ENCODE measurements at regions not wholly inside any gene's neighbourhood (a gene's known extent, or its start where the extent isn't known, plus 50 kb on each side); places are given as distances from the start of the nearest gene placed in this dataset.

DNA sequence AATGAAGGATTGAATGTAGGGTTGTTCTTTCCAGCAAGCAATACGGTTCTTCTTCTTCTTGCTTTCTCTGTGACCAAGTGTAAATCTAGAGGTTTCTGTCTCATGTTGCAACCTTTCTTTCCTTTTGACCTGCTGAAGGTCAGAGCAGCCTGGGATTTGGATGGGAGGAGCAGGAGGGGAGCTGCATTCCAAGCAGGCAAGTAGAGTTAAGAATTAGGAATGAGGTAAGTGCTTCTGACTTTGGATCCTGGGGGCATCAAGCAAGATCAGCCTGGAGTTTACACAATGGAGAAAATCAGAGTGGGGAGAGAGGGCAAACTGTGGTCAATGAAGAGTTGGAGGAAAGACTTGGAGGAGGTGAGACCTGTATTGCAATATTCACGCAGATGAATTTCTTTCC, 225.6 kb upstream of the ZBED5 start:
- POLR2A ChIA-PET, result no interaction called here
- Histone ChIP-seq H3K4me3 (ENCODE audit: low read depth, low read length) (no peak overlapping the region), H3K36me3 (ENCODE audit: control insufficient read depth, insufficient read depth, low read length) (no peaks in the 10 kb centered on the region), H3K27me3 (ENCODE audit: control insufficient read depth, insufficient read depth, low read length) (peaks cover 3% of the 10 kb centered on the region; the same call in 1 of the 2 replicates)
- DNase-seq (ENCODE audit: low read depth), result no peak
- TF ChIP-seq, protein P1, sequence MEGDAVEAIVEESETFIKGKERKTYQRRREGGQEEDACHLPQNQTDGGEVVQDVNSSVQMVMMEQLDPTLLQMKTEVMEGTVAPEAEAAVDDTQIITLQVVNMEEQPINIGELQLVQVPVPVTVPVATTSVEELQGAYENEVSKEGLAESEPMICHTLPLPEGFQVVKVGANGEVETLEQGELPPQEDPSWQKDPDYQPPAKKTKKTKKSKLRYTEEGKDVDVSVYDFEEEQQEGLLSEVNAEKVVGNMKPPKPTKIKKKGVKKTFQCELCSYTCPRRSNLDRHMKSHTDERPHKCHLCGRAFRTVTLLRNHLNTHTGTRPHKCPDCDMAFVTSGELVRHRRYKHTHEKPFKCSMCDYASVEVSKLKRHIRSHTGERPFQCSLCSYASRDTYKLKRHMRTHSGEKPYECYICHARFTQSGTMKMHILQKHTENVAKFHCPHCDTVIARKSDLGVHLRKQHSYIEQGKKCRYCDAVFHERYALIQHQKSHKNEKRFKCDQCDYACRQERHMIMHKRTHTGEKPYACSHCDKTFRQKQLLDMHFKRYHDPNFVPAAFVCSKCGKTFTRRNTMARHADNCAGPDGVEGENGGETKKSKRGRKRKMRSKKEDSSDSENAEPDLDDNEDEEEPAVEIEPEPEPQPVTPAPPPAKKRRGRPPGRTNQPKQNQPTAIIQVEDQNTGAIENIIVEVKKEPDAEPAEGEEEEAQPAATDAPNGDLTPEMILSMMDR (IDR thresholded peaks at IDR 0.05; ENCODE audit: insufficient read depth, low read depth, low read length), result no peak
- CTCF ChIA-PET, result no interaction called here

DNA sequence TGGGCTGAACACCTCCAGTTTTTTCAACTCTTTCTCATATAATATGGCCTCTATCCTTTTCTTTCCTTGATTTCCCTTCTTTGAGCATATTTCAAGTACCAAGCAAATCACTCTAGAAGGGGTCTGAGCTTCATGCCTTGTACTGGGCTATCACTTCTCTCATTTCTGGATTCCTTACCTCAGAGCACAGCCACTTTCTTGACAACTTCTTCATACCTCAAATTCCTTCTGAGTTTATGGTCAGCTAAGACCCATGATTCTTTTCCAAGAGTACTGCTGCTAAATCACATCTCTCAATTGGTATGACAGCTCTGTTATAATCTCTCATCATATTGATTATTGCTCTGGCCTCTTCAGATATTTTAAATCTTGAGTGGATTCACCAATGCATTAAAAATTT, 224.8 kb upstream of the ZBED5 start:
- H3K27me3 ChIP-seq (ENCODE audit: control insufficient read depth, insufficient read depth, low read length), result peaks cover 3% of the 10 kb centered on the region; the same call in 1 of the 2 replicates
- ChIA-PET CTCF (interaction anchor here (1.1 kb wide), 1 partner anchor 8 kb away, joined by 3 read pairs; no protein-coding TSS in a partner anchor), POLR2A (no interaction called here)

DNA sequence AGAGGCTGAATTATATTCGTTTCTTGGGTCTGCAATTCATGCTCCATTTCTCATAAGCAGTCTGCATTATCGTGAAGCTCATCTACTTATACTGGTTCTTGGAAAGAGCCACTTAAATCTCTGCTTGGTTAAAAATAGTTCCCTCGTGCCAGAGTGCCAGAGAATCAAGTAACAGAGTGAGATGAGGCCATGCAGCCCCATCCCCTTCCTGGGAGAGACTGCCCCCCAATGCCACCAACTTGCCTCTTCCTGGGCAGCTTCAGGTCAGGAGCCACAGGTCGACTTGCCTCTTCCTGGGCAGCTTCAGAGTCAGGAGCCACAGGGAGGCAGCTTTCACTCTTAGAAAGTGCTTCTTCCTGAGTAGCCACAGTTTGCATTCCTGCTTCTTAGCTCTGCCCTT, 223.9 kb upstream of the ZBED5 start:
- TF ChIP-seq, protein P1 (IDR thresholded peaks at IDR 0.05; ENCODE audit: insufficient read depth, low read depth, low read length), result no peak
- POLR2A ChIA-PET, result no interaction called here
- CTCF ChIA-PET, result interaction anchor here (1.1 kb wide), 1 partner anchor 9 kb away, joined by 3 read pairs; no protein-coding TSS in a partner anchor
- Histone ChIP-seq H3K36me3 (ENCODE audit: control insufficient read depth, insufficient read depth, low read length) (no peaks in the 10 kb centered on the region), H3K4me3 (ENCODE audit: low read depth, low read length) (no peak overlapping the region), H3K27me3 (ENCODE audit: control insufficient read depth, insufficient read depth, low read length) (peaks cover 4% of the 10 kb centered on the region; the same call in 1 of the 2 replicates)
- DNase-seq (ENCODE audit: low read depth), result no peak

More for the DNA sequence above, 224.8 kb upstream of the ZBED5 start:
- H3K36me3 ChIP-seq (ENCODE audit: control insufficient read depth, insufficient read depth, low read length), result no peaks in the 10 kb centered on the region
- H3K4me3 ChIP-seq (ENCODE audit: low read depth, low read length), result no peak overlapping the region
- TF ChIP-seq, protein P1 (IDR thresholded peaks at IDR 0.05; ENCODE audit: insufficient read depth, low read depth, low read length), result no peak
- no peak for DNase-seq (ENCODE audit: low read depth)

DNA sequence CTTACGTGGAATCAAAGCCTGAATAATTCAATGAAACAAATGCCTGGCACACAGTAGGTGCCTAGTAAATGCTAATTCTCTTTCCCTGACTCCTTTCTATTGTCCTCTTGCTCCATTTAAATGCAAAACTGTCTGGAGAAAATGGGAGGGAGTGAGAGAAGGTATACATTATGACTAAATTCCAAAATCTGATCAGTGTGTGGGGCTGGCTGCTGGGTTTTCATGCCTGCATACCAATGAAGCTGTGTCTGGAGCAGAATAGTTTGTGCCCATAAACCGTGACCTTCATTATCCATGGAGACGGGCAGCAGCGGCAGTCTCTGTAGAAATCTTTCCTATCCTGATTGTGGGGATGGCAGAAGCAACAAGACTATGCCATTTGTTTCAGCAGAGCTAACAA, 223.4 kb upstream of the ZBED5 start:
- Histone ChIP-seq H3K27me3 (ENCODE audit: control insufficient read depth, insufficient read depth, low read length) (peaks cover 4% of the 10 kb centered on the region; the same call in 1 of the 2 replicates), H3K36me3 (ENCODE audit: control insufficient read depth, insufficient read depth, low read length) (no peaks in the 10 kb centered on the region), H3K4me3 (ENCODE audit: low read depth, low read length) (no peak overlapping the region)
- ChIA-PET POLR2A (no interaction called here), CTCF (interaction anchor here (1.1 kb wide), 1 partner anchor 10 kb away, joined by 3 read pairs; no protein-coding TSS in a partner anchor)
- TF ChIP-seq, protein P1 (IDR thresholded peaks at IDR 0.05; ENCODE audit: insufficient read depth, low read depth, low read length), result no peak
- no peak for DNase-seq (ENCODE audit: low read depth)

DNA sequence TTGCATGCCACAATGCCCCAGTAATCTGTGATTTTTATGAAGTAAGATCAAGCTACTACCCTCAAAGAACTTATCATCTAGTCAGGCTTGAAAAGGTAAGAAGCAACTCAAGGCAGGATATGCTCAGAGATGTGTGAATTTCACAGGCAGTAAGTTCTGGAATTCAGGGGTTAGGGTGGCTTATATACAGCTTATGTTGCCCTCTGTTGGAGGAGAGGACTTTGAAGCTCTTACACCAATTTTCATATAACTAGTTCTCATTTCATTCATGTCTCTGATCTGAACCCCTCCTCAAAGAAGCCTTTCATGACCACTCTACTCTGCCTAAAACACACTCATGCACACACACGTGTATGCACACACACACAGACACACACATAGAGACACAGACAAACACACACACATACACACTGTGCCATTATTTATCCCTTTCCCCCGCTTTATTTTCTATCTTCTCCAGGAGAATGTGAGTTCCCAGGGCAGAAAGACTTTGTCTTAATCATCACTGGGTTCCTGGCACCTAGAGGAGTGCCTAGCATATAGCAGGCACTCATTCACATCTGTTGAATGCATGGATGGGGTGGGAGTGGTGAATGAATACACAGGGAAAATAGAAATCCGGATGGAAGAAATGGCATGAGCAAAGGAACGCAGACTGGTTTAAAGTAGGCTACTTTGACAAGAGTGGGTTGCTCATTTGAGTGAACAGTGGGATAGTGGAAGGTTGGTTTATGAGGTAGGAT, 220.7 kb upstream of the ZBED5 start:
- DNase-seq (ENCODE audit: low read depth), result no peak
- ChIA-PET CTCF (interaction anchor here (0.7 to 2.0 kb wide), 7 partner anchors 14 to 652 kb away, joined by 3 to 6 read pairs (median 3); no protein-coding TSS in a partner anchor), POLR2A (no interaction called here)
- Histone ChIP-seq H3K4me3 (ENCODE audit: low read depth, low read length) (no peak overlapping the region), H3K36me3 (ENCODE audit: control insufficient read depth, insufficient read depth, low read length) (no peaks in the 10 kb centered on the region), H3K27me3 (ENCODE audit: control insufficient read depth, insufficient read depth, low read length) (peaks cover 10% of the 10 kb centered on the region; the same call in 1 of the 2 replicates)
- TF ChIP-seq, protein P1 (IDR thresholded peaks at IDR 0.05; ENCODE audit: insufficient read depth, low read depth, low read length), result 0 out of 2 replicates have a peak, but pooled peaks have one; percentile 7

Data from BJ (cell line).